H7 (cell line): ENCODE measurements at regions not wholly inside any gene's neighbourhood (a gene's known extent, or its start where the extent isn't known, plus 50 kb on each side); places are given as distances from the start of the nearest gene placed in this dataset.

Source experiments
- DNase-seq: peaks from one replicate; pipeline ENCODE4 v3.0.0; 2012
- H3K27me3 ChIP-seq: 2 replicates; pipeline ENCODE4 v1.6.0; 2011; ENCODE audit warnings: mild to moderate bottlenecking, low read length; ENCODE audit not compliant: control insufficient read depth, insufficient read depth
- H3K36me3 ChIP-seq: replicated peaks from 2 replicates; pipeline ENCODE4 v1.5.1; 2011; ENCODE audit warnings: low read length; ENCODE audit not compliant: control insufficient read depth, insufficient read depth
- H3K4me3 ChIP-seq: 2 replicates; pipeline ENCODE4 v1.5.1; 2011; ENCODE audit warnings: low read depth, mild to moderate bottlenecking, control low read depth, low read length, moderate library complexity; ENCODE audit not compliant: insufficient read depth

DNA sequence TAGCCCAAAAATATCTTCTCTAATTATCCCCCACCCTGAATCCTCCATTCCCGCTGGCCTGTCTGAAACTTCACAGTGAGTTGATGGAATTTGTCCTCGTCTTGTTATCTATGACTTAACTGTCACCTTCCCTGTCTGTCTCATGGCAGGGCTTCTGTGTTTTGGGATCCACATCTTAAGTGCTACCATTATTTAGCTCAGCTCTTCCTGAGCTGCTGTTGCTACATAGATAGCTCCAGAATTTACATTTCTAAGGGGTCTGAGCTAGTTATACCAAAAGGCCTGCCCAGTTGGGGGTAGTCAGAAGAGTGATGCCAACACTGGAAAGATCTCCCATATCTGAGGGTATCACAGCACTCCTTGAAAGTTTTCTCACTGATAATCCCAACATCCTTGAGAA lies 57.0 kb upstream of the CDKN3 start:
- Histone ChIP-seq H3K4me3 (no peak overlapping the region), H3K36me3 (no peaks in the 10 kb centered on the region), H3K27me3 (no peaks in the 10 kb centered on the region)
- no peak for DNase-seq

DNA sequence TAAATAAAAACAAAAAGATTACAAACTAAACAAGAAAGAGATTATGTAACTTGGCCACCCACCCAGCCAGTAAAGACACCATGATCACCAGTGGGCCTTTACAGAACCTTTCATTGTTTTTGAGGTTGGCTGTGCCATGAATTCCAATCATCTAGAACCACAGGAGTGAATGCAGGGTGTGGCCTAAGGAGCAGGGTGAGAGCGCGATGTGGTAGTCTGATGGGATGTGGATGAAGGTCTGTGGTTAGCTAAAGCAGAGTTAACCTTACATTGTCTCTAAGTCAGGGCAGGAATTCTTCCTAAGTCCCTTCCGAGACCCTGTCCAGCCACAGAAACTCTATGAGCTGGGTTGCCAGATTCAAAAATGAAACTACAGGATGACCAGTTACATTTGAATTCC lies 54.0 kb upstream of the CDKN3 start:
- no peaks in the 10 kb centered on the region for H3K36me3 ChIP-seq
- no peak overlapping the region for H3K4me3 ChIP-seq
- DNase-seq, result no peak
- no peaks in the 10 kb centered on the region for H3K27me3 ChIP-seq

DNA sequence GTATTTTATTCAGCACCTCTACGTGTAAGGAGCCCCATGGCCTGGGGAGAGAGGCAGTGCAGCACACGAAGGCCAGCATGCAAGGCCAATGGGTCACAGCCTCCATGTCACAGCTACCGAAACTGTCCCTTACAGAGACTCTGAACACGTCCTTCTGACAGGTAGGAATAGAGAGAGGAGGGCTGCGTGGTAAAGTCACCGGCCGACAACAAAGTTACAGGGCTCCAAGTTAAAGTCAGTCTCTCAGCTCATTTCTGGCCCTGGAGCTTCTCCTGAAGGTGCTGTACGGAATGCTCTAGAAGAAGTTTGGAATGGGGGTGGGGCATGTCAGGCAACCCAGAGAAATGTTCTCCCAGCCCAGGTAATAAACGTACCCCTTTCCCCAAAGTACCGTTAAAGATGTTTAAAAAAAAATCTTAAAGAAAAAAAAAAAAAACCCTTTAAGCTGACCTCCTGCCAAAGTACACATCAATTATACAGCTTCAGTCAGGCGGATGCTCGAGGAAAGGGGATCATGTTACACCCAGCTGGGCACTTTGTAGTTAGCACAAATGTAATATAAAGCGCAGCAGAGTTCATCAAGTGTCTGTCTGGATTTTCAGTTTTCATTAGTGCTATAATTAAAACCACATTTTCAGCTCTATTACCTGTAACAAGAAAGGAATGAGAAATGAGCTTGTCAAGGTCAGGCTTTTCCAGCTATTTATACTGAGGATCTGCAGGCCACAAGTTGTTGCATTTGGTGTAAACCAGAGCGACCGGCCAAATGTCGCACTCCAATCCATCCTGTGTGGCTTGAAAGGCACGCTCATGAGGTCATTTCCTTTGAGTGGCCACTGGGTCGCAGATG lies 53.3 kb upstream of the CDKN3 start:
- no peak for DNase-seq
- no peaks in the 10 kb centered on the region for H3K27me3 ChIP-seq
- no peaks in the 10 kb centered on the region for H3K36me3 ChIP-seq
- no peak overlapping the region for H3K4me3 ChIP-seq

DNA sequence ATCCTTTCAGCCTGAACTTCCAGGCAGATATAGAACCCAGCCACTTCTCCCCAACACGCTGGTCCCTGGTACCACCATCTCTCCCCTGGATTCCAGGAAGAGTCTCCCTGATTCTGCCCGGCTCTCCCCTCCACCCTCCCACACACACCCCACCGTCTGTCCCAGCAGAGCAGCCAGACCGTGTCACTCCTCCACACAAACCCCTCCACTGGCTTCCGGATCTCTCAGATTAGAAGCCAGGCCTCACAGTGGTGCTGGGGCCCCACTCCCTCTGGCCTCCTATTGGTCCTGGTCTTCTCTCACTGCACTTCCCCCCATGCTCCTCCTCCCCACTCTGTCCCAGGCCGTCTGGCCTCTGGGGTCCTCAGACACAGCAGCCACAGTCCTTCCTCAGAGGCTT lies 52.4 kb upstream of the CDKN3 start:
- no peak for DNase-seq
- Histone ChIP-seq H3K4me3 (no peak overlapping the region), H3K27me3 (no peaks in the 10 kb centered on the region), H3K36me3 (no peaks in the 10 kb centered on the region)

DNA sequence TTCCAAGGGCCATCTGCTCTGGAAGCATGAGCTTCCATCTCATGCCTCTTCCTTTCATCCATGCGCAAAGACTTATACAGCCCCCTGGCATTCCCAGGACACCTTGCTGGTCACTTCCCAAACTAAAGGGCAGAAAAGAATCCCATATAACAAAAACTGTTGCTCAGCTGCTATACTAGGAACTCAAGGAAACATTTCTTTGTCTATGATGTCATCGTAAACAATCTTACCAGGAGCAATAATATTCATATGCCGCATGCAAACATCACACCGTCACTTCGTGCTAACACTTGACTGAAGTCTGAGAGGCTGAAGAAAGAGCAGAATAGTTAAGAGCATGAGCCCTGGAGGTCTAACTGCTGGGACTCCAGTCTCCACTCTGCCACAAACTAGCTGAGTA lies 50.5 kb upstream of the CDKN3 start:
- DNase-seq, result no peak

More for the DNA sequence above, 50.5 kb upstream of the CDKN3 start:
- H3K36me3 ChIP-seq, result no peaks in the 10 kb centered on the region
- H3K4me3 ChIP-seq, result no peak overlapping the region
- H3K27me3 ChIP-seq, result no peaks in the 10 kb centered on the region
